Thoracic aorta (tissue), 2 donors: ENCODE measurements at regions not wholly inside any gene's neighbourhood (a gene's known extent, or its start where the extent isn't known, plus 50 kb on each side); places are given as distances from the start of the nearest gene placed in this dataset.

Source experiments
- ATAC-seq: fragments of 150-250 bp; one replicate; pipeline ENCODE4 v1.8.0; 2017; ENCODE audit warnings: low read depth; ENCODE audit not compliant: insufficient number of reproducible peaks, low FRiP score
- DNase-seq: peaks from one replicate; pipeline ENCODE4 v3.0.0-alpha.2; 2020; ENCODE audit warnings: low spot score
- H3K27ac ChIP-seq, 2 donors: fragments of 200-600 bp; sonication (generic); 1 replicate in 1 of 2; 2 replicates in 1 of 2; pipeline ENCODE4 v1.5.1; 2016; ENCODE audit warnings: mild to moderate bottlenecking in 2 of 2, moderate library complexity in 2 of 2
- H3K27me3 ChIP-seq: fragments of 200-600 bp; sonication (generic); replicated peaks from 2 replicates; pipeline ENCODE4 v1.6.0; 2016; ENCODE audit warnings: mild to moderate bottlenecking; ENCODE audit not compliant: insufficient read depth
- H3K36me3 ChIP-seq: fragments of 200-600 bp; sonication (generic); one replicate; pipeline ENCODE4 v1.5.1; 2016
- H3K4me1 ChIP-seq, 2 donors: fragments of 200-600 bp; sonication (generic); 1 replicate in 1 of 2; 2 replicates in 1 of 2; pipeline versions ENCODE4 v1.5.1 to v1.6.0; 2016; ENCODE audit warnings: low read depth in 2 of 2, mild to moderate bottlenecking in 1 of 2; ENCODE audit not compliant: control insufficient read depth in 1 of 2
- H3K4me3 ChIP-seq: fragments of 200-600 bp; sonication (generic); 2 replicates; pipeline ENCODE4 v1.5.1; 2016; ENCODE audit warnings: mild to moderate bottlenecking
- H3K9me3 ChIP-seq: fragments of 200-600 bp; sonication (generic); 2 replicates; pipeline ENCODE4 v1.5.1; 2016
- CTCF ChIP-seq: fragments of 200-600 bp; sonication (generic); IDR thresholded peaks from one replicate; pipeline ENCODE4 v1.5.1; 2019; ENCODE audit warnings: antibody characterized with exemption

- Histone ChIP-seq H3K27me3 (no peaks in the 10 kb centered on the region), H3K27ac (no peak overlapping the region), H3K4me3 (no peak overlapping the region), H3K9me3 (no peaks in the 10 kb centered on the region), H3K36me3 (no peaks in the 10 kb centered on the region), H3K4me1 (no peaks in the 10 kb centered on the region)
- TF ChIP-seq CTCF, result no peak
- ATAC-seq (no peak), DNase-seq (no peak)
Measured at GRCh38 chr2:139360654-139361053, 580.5 kb upstream of the NXPH2 start.

- no peak overlapping the region for H3K4me3 ChIP-seq
- no peak for ATAC-seq
- no peak for DNase-seq
- no peaks in the 10 kb centered on the region for H3K36me3 ChIP-seq
- H3K27me3 ChIP-seq, result no peaks in the 10 kb centered on the region
- TF ChIP-seq CTCF, result no peak
- no peak overlapping the region for H3K27ac ChIP-seq
- H3K4me1 ChIP-seq, result no peaks in the 10 kb centered on the region
- no peaks in the 10 kb centered on the region for H3K9me3 ChIP-seq
Measured at GRCh38 chr2:139359818-139360217, 579.6 kb upstream of the NXPH2 start.

GRCh38 chr2:139357972-139358371, 577.8 kb upstream of the NXPH2 start:
- no peak for DNase-seq
- Histone ChIP-seq H3K36me3 (no peaks in the 10 kb centered on the region), H3K4me3 (no peak overlapping the region), H3K27me3 (no peaks in the 10 kb centered on the region), H3K9me3 (no peaks in the 10 kb centered on the region), H3K27ac (no peak overlapping the region), H3K4me1 (no peaks in the 10 kb centered on the region)
- no peak for TF ChIP-seq CTCF
- no peak for ATAC-seq

GRCh38 chr2:139354518-139354917, 574.3 kb upstream of the NXPH2 start:
- no peak for TF ChIP-seq CTCF
- DNase-seq (no peak), ATAC-seq (no peak)
- H3K9me3 ChIP-seq, result no peaks in the 10 kb centered on the region
- no peak overlapping the region for H3K27ac ChIP-seq
- no peaks in the 10 kb centered on the region for H3K27me3 ChIP-seq
- H3K36me3 ChIP-seq, result no peaks in the 10 kb centered on the region
- H3K4me1 ChIP-seq, result no peaks in the 10 kb centered on the region
- H3K4me3 ChIP-seq, result no peak overlapping the region

DNA sequence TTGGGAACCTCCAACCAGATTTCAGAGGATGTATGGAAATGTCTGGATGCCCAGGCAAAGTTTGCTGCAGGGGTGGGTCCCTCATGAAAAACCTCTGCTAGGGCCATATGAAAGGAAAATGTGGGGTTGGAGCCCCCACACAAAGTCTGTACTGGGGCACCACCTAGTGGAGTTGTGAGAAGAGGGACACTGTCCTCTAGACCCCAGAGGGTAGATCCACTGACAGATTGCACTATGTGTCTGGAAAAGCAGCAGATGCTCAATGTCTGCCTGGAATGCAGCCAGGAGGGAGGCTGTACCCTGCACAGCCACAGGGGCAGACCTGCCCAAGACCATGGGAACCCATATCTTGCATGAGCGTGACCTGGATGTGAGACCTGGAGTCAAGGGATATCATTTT, 573.7 kb upstream of the NXPH2 start:
- ATAC-seq (no peak), DNase-seq (no peak)
- H3K4me1 ChIP-seq, result no peaks in the 10 kb centered on the region
- H3K27ac ChIP-seq, result no peak overlapping the region
- no peak for TF ChIP-seq CTCF
- H3K4me3 ChIP-seq, result no peak overlapping the region
- no peaks in the 10 kb centered on the region for H3K9me3 ChIP-seq
- H3K36me3 ChIP-seq, result no peaks in the 10 kb centered on the region
- no peaks in the 10 kb centered on the region for H3K27me3 ChIP-seq
